Ascending aorta (tissue), 2 donors: ENCODE measurements at regions not wholly inside any gene's neighbourhood (a gene's known extent, or its start where the extent isn't known, plus 50 kb on each side); places are given as distances from the start of the nearest gene placed in this dataset.
"Not testable (repeated sequence)": the region's sequence is repeated elsewhere in the genome, so short reads cannot be mapped to it uniquely, and the experiment has no call there.

ENCODE experiments used
- DNase-seq, 2 donors: peaks; one replicate each; pipeline ENCODE4 v3.0.0-alpha.2; 2019; ENCODE audit warnings: low spot score in 2 of 2
- H3K27ac ChIP-seq, 2 donors: fragments of 200-600 bp; sonication (generic); one replicate each; pipeline ENCODE4 v1.5.1; 2016 to 2017; ENCODE audit warnings: mild to moderate bottlenecking in 1 of 2
- H3K27me3 ChIP-seq: fragments of 200-600 bp; sonication (generic); one replicate; pipeline ENCODE4 v1.5.1; 2017
- H3K36me3 ChIP-seq, 2 donors: fragments of 200-600 bp; sonication (generic); one replicate each; pipeline ENCODE4 v1.5.1; 2016
- H3K4me1 ChIP-seq, 2 donors: fragments of 200-600 bp; sonication (generic); one replicate each; pipeline ENCODE4 v1.5.1; 2016 to 2017; ENCODE audit warnings: mild to moderate bottlenecking in 1 of 2
- H3K4me3 ChIP-seq, 2 donors: fragments of 200-600 bp; sonication (generic); one replicate each; pipeline ENCODE4 v1.5.1; 2016 to 2017; ENCODE audit warnings: mild to moderate bottlenecking in 1 of 2
- H3K9me3 ChIP-seq, 2 donors: fragments of 200-600 bp; sonication (generic); one replicate each; pipeline ENCODE4 v1.5.1; 2016
- intact Hi-C: fragments of 100-400 bp; cut with DNase I; formaldehyde crosslinking; loops from one replicate; pipeline ENCODE4 v1.15.1; 2023
- TF ChIP-seq, protein P1 (sequence below), 3 experiments: fragments of 200-600 bp in 2 of 3; fragments of 450-650 bp in 1 of 3; sonication (generic) in 2 of 3; IDR thresholded peaks; one replicate each; pipeline ENCODE4 v1.5.1; 2016 to 2019; ENCODE audit warnings: antibody characterized with exemption in 3 of 3, mild to moderate bottlenecking in 1 of 3, moderate library complexity in 1 of 3

DNA sequence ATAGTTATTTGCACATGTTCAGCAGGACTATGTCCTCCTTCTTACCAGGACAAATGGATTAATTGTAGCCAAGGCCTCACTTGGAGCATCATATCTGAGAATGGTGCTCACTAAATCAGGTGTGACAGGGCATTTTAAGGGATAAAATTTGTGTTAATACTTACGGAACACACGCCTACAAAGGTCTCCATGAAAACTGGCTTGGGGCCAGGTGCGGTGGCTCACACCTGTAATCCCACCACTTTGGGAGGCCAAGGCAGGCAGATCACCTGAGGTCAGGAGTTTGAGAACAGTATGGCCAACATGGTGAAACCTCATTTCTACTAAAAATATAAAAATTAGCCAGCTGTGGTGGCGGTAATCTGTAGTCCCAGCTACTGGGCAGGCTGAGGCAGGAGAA lies 75.1 kb upstream of the CAPZB start:
- DNase-seq = no peak
- Histone ChIP-seq H3K4me3 (no peak overlapping the region), H3K9me3 (no peaks in the 10 kb centered on the region), H3K36me3 (no peaks in the 10 kb centered on the region), H3K4me1 (peaks cover 2 to 15% of the 10 kb centered on the region in 2 donors), H3K27ac (no peak overlapping the region), H3K27me3 (no peaks in the 10 kb centered on the region)
- intact Hi-C loops = loop anchor here (5.0 kb wide), 2 partner anchors 92 to 163 kb away; no protein-coding TSS in a partner anchor
- TF ChIP-seq, protein P1, sequence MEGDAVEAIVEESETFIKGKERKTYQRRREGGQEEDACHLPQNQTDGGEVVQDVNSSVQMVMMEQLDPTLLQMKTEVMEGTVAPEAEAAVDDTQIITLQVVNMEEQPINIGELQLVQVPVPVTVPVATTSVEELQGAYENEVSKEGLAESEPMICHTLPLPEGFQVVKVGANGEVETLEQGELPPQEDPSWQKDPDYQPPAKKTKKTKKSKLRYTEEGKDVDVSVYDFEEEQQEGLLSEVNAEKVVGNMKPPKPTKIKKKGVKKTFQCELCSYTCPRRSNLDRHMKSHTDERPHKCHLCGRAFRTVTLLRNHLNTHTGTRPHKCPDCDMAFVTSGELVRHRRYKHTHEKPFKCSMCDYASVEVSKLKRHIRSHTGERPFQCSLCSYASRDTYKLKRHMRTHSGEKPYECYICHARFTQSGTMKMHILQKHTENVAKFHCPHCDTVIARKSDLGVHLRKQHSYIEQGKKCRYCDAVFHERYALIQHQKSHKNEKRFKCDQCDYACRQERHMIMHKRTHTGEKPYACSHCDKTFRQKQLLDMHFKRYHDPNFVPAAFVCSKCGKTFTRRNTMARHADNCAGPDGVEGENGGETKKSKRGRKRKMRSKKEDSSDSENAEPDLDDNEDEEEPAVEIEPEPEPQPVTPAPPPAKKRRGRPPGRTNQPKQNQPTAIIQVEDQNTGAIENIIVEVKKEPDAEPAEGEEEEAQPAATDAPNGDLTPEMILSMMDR (IDR thresholded peaks at IDR 0.05) = no peak

DNA sequence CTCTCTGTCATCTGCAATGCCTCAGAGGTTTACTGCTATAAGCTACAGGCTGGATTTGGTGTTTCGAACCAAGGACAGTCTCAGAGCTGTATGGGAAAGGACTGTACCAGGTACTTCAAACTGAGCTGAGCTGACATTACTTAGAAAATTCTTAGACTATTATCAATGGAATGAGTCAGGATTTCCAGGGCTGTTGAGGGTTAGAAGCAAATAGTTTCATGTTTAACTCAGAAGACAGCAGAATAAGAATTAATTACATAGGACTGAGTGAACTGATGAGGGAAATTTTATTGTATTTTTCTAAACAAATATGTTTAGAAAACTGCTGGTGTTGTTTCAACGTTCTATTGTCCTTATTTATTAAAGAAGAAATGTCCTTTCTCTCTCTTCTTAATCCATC lies 74.3 kb upstream of the CAPZB start:
- intact Hi-C loops = loop anchor here (5.0 kb wide), 2 partner anchors 93 to 162 kb away; no protein-coding TSS in a partner anchor
- no peak for DNase-seq
- TF ChIP-seq, protein P1 (IDR thresholded peaks at IDR 0.05) = no peak
- Histone ChIP-seq H3K4me3 (no peak overlapping the region), H3K36me3 (no peaks in the 10 kb centered on the region), H3K4me1 (peaks cover 2 to 13% of the 10 kb centered on the region in 2 donors), H3K27me3 (no peaks in the 10 kb centered on the region), H3K27ac (no peak overlapping the region), H3K9me3 (no peaks in the 10 kb centered on the region)

DNA sequence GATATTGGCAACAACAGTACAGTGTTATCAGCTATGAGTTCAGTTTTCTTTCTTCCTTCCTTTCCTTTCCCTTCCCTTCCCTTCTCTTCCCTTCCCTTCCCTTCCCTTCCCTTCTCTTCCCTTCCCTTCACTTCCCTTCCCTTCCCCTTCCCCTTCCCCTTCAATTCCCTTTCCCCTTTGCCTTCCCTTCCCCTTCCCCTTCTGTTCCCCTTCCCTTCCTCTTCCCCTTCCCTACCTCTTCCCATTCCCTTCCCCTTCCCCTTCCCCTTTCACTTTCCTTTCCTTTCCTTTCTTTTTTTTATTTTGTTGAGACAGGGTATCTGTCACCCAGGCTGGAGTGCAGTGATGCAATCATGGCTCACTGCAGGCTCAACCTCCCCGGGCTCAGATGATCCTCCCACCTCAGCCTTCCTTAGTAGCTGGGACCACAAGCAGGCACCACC lies 72.3 kb upstream of the CAPZB start:
- intact Hi-C loops = no loop called here
- no peaks in the 10 kb centered on the region for H3K27me3 ChIP-seq
- TF ChIP-seq, protein P1 (IDR thresholded peaks at IDR 0.05) = no peak
- H3K4me1 ChIP-seq = no peaks in the 10 kb centered on the region
- H3K9me3 ChIP-seq = no peaks in the 10 kb centered on the region
- no peak overlapping the region for H3K4me3 ChIP-seq
- DNase-seq = no peak
- H3K27ac ChIP-seq = no peak overlapping the region
- no peaks in the 10 kb centered on the region for H3K36me3 ChIP-seq

DNA sequence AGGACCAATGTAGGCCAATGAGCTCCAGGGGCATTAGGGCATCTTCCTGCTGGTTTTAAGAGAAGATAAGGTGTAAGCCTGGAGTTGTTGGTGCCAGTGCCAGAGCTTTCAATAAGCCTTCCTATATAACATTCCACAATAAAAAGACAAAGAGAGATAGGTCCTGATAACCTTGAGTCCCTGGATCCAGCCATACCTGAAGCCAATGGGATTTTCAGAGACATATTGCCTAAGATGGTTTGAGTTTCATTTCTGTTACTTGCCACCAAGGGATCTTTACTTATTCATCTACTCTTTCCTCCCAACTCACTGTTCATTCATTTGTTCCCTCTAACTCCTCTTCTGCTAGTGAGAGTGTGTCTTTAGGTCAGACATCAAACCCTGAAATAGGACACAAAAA lies 68.8 kb upstream of the CAPZB start:
- Histone ChIP-seq H3K4me1 (no peaks in the 10 kb centered on the region), H3K27ac (no peak overlapping the region), H3K36me3 (no peaks in the 10 kb centered on the region), H3K9me3 (no peaks in the 10 kb centered on the region), H3K4me3 (no peak overlapping the region), H3K27me3 (no peaks in the 10 kb centered on the region)
- no peak for DNase-seq
- TF ChIP-seq, protein P1 (IDR thresholded peaks at IDR 0.05) = no peak
- intact Hi-C loops = no loop called here

DNA sequence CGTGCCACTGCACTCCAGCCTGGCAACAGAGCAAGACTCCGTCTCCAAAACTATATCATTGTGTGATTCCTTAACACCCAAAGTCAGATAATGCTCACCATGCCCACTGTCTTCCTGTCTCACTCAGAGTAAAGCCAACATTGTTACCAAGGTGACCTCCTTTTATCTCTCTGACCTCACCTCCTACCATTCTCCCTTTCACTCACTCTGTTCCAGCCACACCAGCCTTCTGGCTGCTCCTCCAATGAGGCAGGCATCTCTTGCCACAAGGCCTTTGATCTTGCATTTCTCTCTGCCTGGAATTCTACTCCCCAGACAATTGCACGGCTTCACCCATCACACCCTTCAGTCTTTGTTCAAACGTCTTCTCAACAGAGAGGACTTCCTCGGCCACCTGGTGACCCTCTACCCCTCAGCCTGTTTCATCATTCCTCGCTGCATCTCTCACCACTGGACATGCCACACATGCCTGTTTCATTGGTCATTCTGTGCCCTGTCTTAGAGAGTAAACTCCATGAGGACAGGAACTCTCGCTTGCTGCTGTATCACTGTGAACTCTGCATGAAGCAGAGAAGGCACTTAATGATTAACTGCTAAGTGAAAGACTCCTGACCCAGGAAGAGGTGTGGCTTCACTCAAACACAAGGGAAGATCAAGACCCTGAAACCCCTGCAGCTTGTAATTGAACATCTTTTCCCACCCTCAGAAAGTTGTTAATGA lies 67.1 kb upstream of the CAPZB start:
- no peaks in the 10 kb centered on the region for H3K27me3 ChIP-seq

DNA sequence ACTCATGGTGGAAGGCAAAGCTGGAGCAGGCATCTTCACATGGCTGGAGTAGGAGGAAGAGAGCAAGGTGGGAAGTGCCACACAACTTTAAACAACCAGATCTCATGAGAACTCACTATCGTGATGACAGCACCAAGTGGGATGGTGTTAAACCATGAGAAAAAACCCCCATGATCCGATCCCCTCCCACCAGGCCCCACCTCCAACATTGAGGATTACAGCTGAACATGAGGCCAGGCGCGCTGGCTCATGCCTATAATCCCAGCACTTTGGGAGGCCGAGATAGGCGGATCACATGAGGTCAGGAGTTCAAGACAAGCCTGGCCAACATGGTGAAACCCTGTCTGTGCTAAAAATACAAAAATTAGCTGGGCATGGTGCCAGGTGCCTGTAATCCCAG lies 66.5 kb upstream of the CAPZB start:
- DNase-seq, H3K9me3 ChIP-seq, H3K4me3 ChIP-seq, H3K4me1 ChIP-seq, H3K27ac ChIP-seq, H3K36me3 ChIP-seq, H3K27me3 ChIP-seq, intact Hi-C loops: not testable (repeated sequence)

More for the DNA sequence above, 67.1 kb upstream of the CAPZB start:
- no peak overlapping the region for H3K27ac ChIP-seq
- intact Hi-C loops = no loop called here
- no peaks in the 10 kb centered on the region for H3K4me1 ChIP-seq
- no peak for DNase-seq
- TF ChIP-seq, protein P1 (IDR thresholded peaks at IDR 0.05) = no peak
- no peaks in the 10 kb centered on the region for H3K36me3 ChIP-seq
- H3K4me3 ChIP-seq = no peak overlapping the region
- H3K9me3 ChIP-seq = no peaks in the 10 kb centered on the region

DNA sequence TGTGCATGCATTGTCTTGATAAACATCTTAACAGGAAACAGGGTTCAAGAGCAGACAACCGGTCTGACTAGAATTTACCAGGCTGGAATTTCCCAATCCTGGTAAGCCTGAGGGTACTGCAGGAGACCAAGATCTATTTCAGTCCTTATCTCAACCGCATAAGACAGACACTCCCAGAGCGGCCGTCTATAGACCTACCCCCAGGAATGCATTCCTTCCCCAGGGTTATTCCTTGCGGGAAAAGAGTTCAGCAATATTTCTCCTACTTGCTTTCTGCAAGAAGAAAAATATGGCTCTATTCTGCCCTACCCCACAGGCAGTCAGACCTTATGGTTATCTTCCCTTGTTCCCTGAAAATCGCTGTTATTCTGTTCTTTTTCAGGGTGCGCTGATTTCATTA lies 65.1 kb upstream of the CAPZB start:
- H3K27ac ChIP-seq, intact Hi-C loops, H3K4me3 ChIP-seq, H3K9me3 ChIP-seq, H3K27me3 ChIP-seq, H3K36me3 ChIP-seq, DNase-seq, H3K4me1 ChIP-seq: not testable (repeated sequence)
